ENCODE measurements at regions not wholly inside any gene's neighbourhood (a gene's known extent, or its start where the extent isn't known, plus 50 kb on each side); places are given as distances from the start of the nearest gene placed in this dataset.

DNA sequence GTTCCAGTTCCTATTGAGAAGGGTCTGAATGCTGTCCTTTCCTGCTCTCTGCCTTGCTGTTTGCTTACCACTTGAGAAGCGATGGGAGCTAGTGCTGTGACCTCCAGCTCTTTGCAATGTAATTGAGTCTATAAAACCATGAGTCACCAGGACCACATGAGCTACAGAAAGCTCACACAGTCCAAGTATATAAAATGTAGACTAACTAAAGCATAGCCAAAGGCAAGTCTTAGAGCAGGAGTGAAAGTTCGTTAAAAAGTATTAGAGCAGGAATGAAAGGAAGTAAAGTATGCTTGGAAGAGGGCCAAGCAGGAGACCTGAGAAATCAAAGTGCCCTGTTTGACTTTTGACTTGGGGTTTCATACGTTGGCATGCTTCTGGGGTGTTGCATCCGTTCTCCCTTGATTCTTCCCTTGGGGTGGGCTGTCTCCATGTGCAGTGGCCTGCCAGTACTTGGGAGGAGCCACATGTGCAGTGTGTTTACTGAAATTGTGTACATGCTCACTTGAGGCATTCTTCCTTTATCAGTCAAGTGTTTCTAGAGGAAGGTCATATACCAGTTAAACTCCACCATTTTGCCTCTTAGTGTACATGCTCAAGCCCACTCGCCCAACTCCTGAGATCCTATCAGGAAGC, 71.3 kb upstream of the KIT start:
- Histone ChIP-seq H3K4me3 (replicated peaks in 1 of 3; ENCODE audit: insufficient read depth in 1 of 3, low read depth in 2 of 3, low read length in 3 of 3) (no peak overlapping the region), H3K79me2 (ENCODE audit: insufficient read depth, low read length) (no peaks in the 10 kb centered on the region), H2AFZ (ENCODE audit: low read length) (no peak overlapping the region), H4K20me1 (ENCODE audit: insufficient read depth, low read length) (no peaks in the 10 kb centered on the region), H3K9ac (ENCODE audit: insufficient read depth, low read depth, low read length) (no peak overlapping the region), H3K36me3 (replicated peaks in 1 of 2; ENCODE audit: control insufficient read depth in 1 of 2, insufficient read depth in 2 of 2, low read length in 2 of 2) (no peaks in the 10 kb centered on the region), H3K4me1 (ENCODE audit: insufficient read depth, low read length) (no peaks in the 10 kb centered on the region), H3K27me3 (ENCODE audit: control insufficient read depth in 1 of 2, insufficient read depth in 2 of 2, low read length in 2 of 2) (peaks cover 0 to 6% of the 10 kb centered on the region in 2 experiments; a peak in 1 of 5 replicates), H3K4me2 (ENCODE audit: low read depth, low read length) (no peak overlapping the region), H3K9me3 (ENCODE audit: low read length) (no peaks in the 10 kb centered on the region), H3K27ac (ENCODE audit: extremely low read length, insufficient read depth, low read length) (no peak overlapping the region)
- POLR2A ChIA-PET: no interaction called here
- DNase-seq (ENCODE audit: low spot score) (no peak), ATAC-seq (no peak), FAIRE-seq (no peak)
- CTCF ChIA-PET (ENCODE audit: low intra/inter-chr PET ratio, low total read pairs): no interaction called here
- WGBS (ENCODE audit: low lambda C conversion rate): 0% methylated on average over 4 of the region's 5 CpGs
- BruUV-seq (replicated peaks): no TSS peak
- intact Hi-C loops (cut with micrococcal nuclease; ENCODE audit: unreplicated experiment): no loop called here
- in situ Hi-C loops (cut with HindIII; ENCODE audit: extremely low pct_ligation_motif_present, low pct_unique_long_range_greater_than_20kb): no loop called here
- TF ChIP-seq, protein P1, sequence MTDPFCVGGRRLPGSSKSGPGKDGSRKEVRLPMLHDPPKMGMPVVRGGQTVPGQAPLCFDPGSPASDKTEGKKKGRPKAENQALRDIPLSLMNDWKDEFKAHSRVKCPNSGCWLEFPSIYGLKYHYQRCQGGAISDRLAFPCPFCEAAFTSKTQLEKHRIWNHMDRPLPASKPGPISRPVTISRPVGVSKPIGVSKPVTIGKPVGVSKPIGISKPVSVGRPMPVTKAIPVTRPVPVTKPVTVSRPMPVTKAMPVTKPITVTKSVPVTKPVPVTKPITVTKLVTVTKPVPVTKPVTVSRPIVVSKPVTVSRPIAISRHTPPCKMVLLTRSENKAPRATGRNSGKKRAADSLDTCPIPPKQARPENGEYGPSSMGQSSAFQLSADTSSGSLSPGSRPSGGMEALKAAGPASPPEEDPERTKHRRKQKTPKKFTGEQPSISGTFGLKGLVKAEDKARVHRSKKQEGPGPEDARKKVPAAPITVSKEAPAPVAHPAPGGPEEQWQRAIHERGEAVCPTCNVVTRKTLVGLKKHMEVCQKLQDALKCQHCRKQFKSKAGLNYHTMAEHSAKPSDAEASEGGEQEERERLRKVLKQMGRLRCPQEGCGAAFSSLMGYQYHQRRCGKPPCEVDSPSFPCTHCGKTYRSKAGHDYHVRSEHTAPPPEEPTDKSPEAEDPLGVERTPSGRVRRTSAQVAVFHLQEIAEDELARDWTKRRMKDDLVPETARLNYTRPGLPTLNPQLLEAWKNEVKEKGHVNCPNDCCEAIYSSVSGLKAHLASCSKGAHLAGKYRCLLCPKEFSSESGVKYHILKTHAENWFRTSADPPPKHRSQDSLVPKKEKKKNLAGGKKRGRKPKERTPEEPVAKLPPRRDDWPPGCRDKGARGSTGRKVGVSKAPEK (CRISPR knock-in tag; IDR thresholded peaks at IDR 0.05; ENCODE audit: borderline replicate concordance): no peak
- TF ChIP-seq HOXA5 (CRISPR knock-in tag; IDR thresholded peaks at IDR 0.05): no peak
- TF ChIP-seq, protein P2, sequence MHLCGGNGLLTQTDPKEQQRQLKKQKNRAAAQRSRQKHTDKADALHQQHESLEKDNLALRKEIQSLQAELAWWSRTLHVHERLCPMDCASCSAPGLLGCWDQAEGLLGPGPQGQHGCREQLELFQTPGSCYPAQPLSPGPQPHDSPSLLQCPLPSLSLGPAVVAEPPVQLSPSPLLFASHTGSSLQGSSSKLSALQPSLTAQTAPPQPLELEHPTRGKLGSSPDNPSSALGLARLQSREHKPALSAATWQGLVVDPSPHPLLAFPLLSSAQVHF (CRISPR knock-in tag; IDR thresholded peaks at IDR 0.05): no peak
- TF ChIP-seq, protein P3, sequence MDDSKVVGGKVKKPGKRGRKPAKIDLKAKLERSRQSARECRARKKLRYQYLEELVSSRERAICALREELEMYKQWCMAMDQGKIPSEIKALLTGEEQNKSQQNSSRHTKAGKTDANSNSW (CRISPR knock-in tag; IDR thresholded peaks at IDR 0.05; ENCODE audit: borderline replicate concordance): no peak
- TF ChIP-seq, protein P4, sequence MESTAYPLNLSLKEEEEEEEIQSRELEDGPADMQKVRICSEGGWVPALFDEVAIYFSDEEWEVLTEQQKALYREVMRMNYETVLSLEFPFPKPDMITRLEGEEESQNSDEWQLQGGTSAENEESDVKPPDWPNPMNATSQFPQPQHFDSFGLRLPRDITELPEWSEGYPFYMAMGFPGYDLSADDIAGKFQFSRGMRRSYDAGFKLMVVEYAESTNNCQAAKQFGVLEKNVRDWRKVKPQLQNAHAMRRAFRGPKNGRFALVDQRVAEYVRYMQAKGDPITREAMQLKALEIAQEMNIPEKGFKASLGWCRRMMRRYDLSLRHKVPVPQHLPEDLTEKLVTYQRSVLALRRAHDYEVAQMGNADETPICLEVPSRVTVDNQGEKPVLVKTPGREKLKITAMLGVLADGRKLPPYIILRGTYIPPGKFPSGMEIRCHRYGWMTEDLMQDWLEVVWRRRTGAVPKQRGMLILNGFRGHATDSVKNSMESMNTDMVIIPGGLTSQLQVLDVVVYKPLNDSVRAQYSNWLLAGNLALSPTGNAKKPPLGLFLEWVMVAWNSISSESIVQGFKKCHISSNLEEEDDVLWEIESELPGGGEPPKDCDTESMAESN (CRISPR knock-in tag; conservative IDR thresholded peaks at IDR 0.05): no peak
- TF ChIP-seq, protein P5, sequence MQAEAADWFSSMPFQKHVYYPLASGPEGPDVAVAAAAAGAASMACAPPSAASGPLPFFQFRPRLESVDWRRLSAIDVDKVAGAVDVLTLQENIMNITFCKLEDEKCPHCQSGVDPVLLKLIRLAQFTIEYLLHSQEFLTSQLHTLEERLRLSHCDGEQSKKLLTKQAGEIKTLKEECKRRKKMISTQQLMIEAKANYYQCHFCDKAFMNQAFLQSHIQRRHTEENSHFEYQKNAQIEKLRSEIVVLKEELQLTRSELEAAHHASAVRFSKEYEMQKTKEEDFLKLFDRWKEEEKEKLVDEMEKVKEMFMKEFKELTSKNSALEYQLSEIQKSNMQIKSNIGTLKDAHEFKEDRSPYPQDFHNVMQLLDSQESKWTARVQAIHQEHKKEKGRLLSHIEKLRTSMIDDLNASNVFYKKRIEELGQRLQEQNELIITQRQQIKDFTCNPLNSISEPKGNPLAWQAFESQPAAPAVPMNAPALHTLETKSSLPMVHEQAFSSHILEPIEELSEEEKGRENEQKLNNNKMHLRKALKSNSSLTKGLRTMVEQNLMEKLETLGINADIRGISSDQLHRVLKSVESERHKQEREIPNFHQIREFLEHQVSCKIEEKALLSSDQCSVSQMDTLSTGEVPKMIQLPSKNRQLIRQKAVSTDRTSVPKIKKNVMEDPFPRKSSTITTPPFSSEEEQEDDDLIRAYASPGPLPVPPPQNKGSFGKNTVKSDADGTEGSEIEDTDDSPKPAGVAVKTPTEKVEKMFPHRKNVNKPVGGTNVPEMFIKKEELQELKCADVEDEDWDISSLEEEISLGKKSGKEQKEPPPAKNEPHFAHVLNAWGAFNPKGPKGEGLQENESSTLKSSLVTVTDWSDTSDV (CRISPR knock-in tag; IDR thresholded peaks at IDR 0.05): no peak
- TF ChIP-seq FOSL2 (CRISPR knock-in tag; IDR thresholded peaks at IDR 0.05): no peak
- TF ChIP-seq SATB2 (CRISPR knock-in tag; IDR thresholded peaks at IDR 0.05): no peak
- no peak for TF ChIP-seq ZNF550 (CRISPR knock-in tag; IDR thresholded peaks at IDR 0.05; ENCODE audit: borderline replicate concordance)
- TF ChIP-seq, protein P6, sequence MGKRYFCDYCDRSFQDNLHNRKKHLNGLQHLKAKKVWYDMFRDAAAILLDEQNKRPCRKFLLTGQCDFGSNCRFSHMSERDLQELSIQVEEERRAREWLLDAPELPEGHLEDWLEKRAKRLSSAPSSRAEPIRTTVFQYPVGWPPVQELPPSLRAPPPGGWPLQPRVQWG (CRISPR knock-in tag; IDR thresholded peaks at IDR 0.05; ENCODE audit: borderline replicate concordance, low read depth): no peak
- TF ChIP-seq ZC3H4 (CRISPR knock-in tag; IDR thresholded peaks at IDR 0.05; ENCODE audit: borderline replicate concordance): no peak
- TF ChIP-seq ZNF547 (CRISPR knock-in tag; IDR thresholded peaks at IDR 0.05): no peak
- TF ChIP-seq, protein P7, sequence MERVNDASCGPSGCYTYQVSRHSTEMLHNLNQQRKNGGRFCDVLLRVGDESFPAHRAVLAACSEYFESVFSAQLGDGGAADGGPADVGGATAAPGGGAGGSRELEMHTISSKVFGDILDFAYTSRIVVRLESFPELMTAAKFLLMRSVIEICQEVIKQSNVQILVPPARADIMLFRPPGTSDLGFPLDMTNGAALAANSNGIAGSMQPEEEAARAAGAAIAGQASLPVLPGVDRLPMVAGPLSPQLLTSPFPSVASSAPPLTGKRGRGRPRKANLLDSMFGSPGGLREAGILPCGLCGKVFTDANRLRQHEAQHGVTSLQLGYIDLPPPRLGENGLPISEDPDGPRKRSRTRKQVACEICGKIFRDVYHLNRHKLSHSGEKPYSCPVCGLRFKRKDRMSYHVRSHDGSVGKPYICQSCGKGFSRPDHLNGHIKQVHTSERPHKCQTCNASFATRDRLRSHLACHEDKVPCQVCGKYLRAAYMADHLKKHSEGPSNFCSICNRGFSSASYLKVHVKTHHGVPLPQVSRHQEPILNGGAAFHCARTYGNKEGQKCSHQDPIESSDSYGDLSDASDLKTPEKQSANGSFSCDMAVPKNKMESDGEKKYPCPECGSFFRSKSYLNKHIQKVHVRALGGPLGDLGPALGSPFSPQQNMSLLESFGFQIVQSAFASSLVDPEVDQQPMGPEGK (CRISPR knock-in tag; IDR thresholded peaks at IDR 0.05): no peak
